OCI-LY3 (cell line): ENCODE measurements at regions not wholly inside any gene's neighbourhood (a gene's known extent, or its start where the extent isn't known, plus 50 kb on each side); places are given as distances from the start of the nearest gene placed in this dataset.

Experiments used
- H2AFZ ChIP-seq: fragments of 200-600, 300-600 bp; shearing (Covaris generic); 2 replicates; pipeline ENCODE4 v1.6.0; 2014; ENCODE audit warnings: antibody characterized with exemption, low read depth, low read length
- H3K27ac ChIP-seq: fragments of 200-600, 300-600 bp; sonication (generic); 2 replicates; pipeline ENCODE4 v1.5.1; 2014; ENCODE audit warnings: mild to moderate bottlenecking, low read length, moderate library complexity, mixed read lengths
- H3K27me3 ChIP-seq: fragments of 200-600, 300-600 bp; sonication (generic); 2 replicates; pipeline ENCODE4 v1.6.1; 2014; ENCODE audit warnings: low read depth, low read length, mixed read lengths
- H3K36me3 ChIP-seq: fragments of 200-600, 300-600 bp; sonication (generic); replicated peaks from 2 replicates; pipeline ENCODE3; 2014; ENCODE audit warnings: low read depth, low read length, mixed read lengths
- H3K4me1 ChIP-seq: fragments of 300-600, 200-600 bp; sonication (generic); 2 replicates; pipeline ENCODE4 v1.6.1; 2014; ENCODE audit warnings: low read length, mixed read lengths
- H3K4me2 ChIP-seq: fragments of 200-600, 300-600 bp; sonication (generic); 2 replicates; pipeline ENCODE4 v1.6.1; 2014; ENCODE audit warnings: low read length, mixed read lengths
- H3K4me3 ChIP-seq: fragments of 300-600, 200-600 bp; sonication (generic); 2 replicates; pipeline ENCODE4 v1.5.1; 2014; ENCODE audit warnings: antibody characterized with exemption, mild to moderate bottlenecking, low read length, moderate library complexity
- H3K79me2 ChIP-seq: fragments of 300-600, 200-600 bp; shearing (Covaris generic); 2 replicates; pipeline ENCODE4 v1.6.1; 2014; ENCODE audit warnings: mild to moderate bottlenecking, low read length, mixed read lengths
- H3K9ac ChIP-seq: fragments of 300-600, 200-600 bp; shearing (Covaris generic); 2 replicates; pipeline ENCODE4 v1.6.0; 2014; ENCODE audit warnings: mild to moderate bottlenecking, low read length, moderate library complexity
- H3K9me3 ChIP-seq: fragments of 200-600, 300-600 bp; shearing (Covaris generic); 2 replicates; pipeline ENCODE4 v1.6.1; 2014; ENCODE audit warnings: low read length, mixed read lengths; ENCODE audit not compliant: insufficient read depth
- H4K20me1 ChIP-seq: fragments of 200-600, 300-600 bp; sonication (generic); 2 replicates; pipeline ENCODE4 v1.6.1; 2016; ENCODE audit warnings: low read length, mixed read lengths; ENCODE audit not compliant: insufficient read depth
- CTCF ChIP-seq: fragments of 200-600, 300-600 bp; sonication (generic); IDR thresholded peaks from 2 replicates; pipeline ENCODE4 v1.5.1; 2014; ENCODE audit warnings: antibody characterized with exemption, low read length, low read depth
- EZH2phosphoT487 ChIP-seq: fragments of 200-600 bp; shearing (Covaris generic); IDR thresholded peaks from 2 replicates; pipeline ENCODE4 v1.6.1; 2018; ENCODE audit warnings: antibody characterized with exemption, mixed run types, low read depth

GRCh38 chr6:167590193-167590592, 236.5 kb upstream of the AFDN start:
- no peaks in the 10 kb centered on the region for H3K4me1 ChIP-seq
- no peaks in the 10 kb centered on the region for H4K20me1 ChIP-seq
- H3K27me3 ChIP-seq, result peaks cover 13% of the 10 kb centered on the region; the same call in 1 of the 2 replicates
- H3K9ac ChIP-seq, result no peak overlapping the region
- TF ChIP-seq EZH2phosphoT487 (no peak), CTCF (no peak)
- H3K9me3 ChIP-seq, result no peaks in the 10 kb centered on the region
- H3K27ac ChIP-seq, result no peak overlapping the region
- H3K79me2 ChIP-seq, result no peaks in the 10 kb centered on the region
- H3K4me2 ChIP-seq, result no peak overlapping the region
- H2AFZ ChIP-seq, result no peak overlapping the region
- H3K36me3 ChIP-seq, result no peaks in the 10 kb centered on the region
- H3K4me3 ChIP-seq, result no peak overlapping the region
